Nephron (organoid): ENCODE measurements at regions not wholly inside any gene's neighbourhood (a gene's known extent, or its start where the extent isn't known, plus 50 kb on each side); places are given as distances from the start of the nearest gene placed in this dataset.

Experiments
- H3K27ac Mint-ChIP-seq, 3 experiments: 2 replicates each; pipeline ENCODE4 v1.8.0; 2020; ENCODE audit warnings: mixed read lengths in 3 of 3, mild to moderate bottlenecking in 2 of 3, moderate library complexity in 1 of 3
- H3K27me3 Mint-ChIP-seq: 2 replicates; pipeline ENCODE4 v1.8.0; 2021; ENCODE audit warnings: low read depth, mild to moderate bottlenecking, moderate library complexity, mixed read lengths
- H3K36me3 Mint-ChIP-seq: 2 replicates; pipeline ENCODE4 v1.8.0; 2020; ENCODE audit warnings: low read depth, mixed read lengths
- H3K4me1 Mint-ChIP-seq: 2 replicates; pipeline ENCODE4 v1.8.0; 2020; ENCODE audit warnings: mixed read lengths
- H3K4me3 Mint-ChIP-seq, 3 experiments: 2 replicates each; pipeline ENCODE4 v1.8.0; 2020; ENCODE audit warnings: mild to moderate bottlenecking in 3 of 3, mixed read lengths in 3 of 3, moderate library complexity in 2 of 3
- H3K9me3 Mint-ChIP-seq: 2 replicates; pipeline ENCODE4 v1.8.0; 2020; ENCODE audit warnings: mixed read lengths
- CTCF ChIP-seq, 3 experiments: fragments of 200-600 bp; sonication (generic); IDR thresholded peaks; one replicate each; pipeline ENCODE4 v1.5.0; 2021; ENCODE audit warnings: antibody characterized with exemption in 3 of 3; ENCODE audit not compliant: unreplicated experiment in 3 of 3

DNA sequence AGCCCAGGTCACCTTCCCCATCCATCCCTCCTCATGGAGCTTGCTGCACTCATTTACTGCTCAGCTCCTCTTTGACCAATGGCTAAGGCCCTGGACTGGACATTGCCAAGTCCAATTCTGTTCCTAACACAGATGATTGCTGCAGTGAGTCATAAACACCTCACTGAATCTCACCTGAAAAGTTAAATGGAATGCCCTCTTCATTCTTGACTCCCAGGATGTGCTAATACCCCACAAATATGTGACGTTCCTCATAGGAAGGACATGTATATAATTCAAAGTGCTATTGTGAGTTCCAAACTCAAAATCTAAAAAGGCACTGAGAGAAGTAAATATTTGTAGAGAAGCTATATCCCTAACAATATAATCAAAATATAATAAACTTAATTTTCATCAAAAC lies 73.5 kb upstream of the DLX6 start:
- no peak overlapping the region for H3K4me3 Mint-ChIP-seq
- H3K9me3 Mint-ChIP-seq = no peaks in the 10 kb centered on the region
- no peak for TF ChIP-seq CTCF (IDR thresholded peaks at IDR 0.05; ENCODE audit: unreplicated experiment in 3 of 3)
- no peaks in the 10 kb centered on the region for H3K36me3 Mint-ChIP-seq
- H3K4me1 Mint-ChIP-seq = no peaks in the 10 kb centered on the region
- no peak overlapping the region for H3K27ac Mint-ChIP-seq
- H3K27me3 Mint-ChIP-seq = peaks cover 14% of the 10 kb centered on the region

GRCh38 chr7:96933067-96933645 lies 72.2 kb upstream of the DLX6 start:
- no peak overlapping the region for H3K27ac Mint-ChIP-seq
- no peaks in the 10 kb centered on the region for H3K9me3 Mint-ChIP-seq
- no peak for TF ChIP-seq CTCF (IDR thresholded peaks at IDR 0.05; ENCODE audit: unreplicated experiment in 3 of 3)
- peaks cover 18% of the 10 kb centered on the region for H3K27me3 Mint-ChIP-seq
- no peaks in the 10 kb centered on the region for H3K36me3 Mint-ChIP-seq
- H3K4me3 Mint-ChIP-seq = no peak overlapping the region
- H3K4me1 Mint-ChIP-seq = no peaks in the 10 kb centered on the region

GRCh38 chr7:96936621-96937020 lies 68.7 kb upstream of the DLX6 start:
- H3K27me3 Mint-ChIP-seq = peaks cover 18% of the 10 kb centered on the region
- H3K27ac Mint-ChIP-seq = no peak overlapping the region
- H3K4me1 Mint-ChIP-seq = no peaks in the 10 kb centered on the region
- no peaks in the 10 kb centered on the region for H3K36me3 Mint-ChIP-seq
- no peak for TF ChIP-seq CTCF (IDR thresholded peaks at IDR 0.05; ENCODE audit: unreplicated experiment in 3 of 3)
- no peak overlapping the region for H3K4me3 Mint-ChIP-seq
- no peaks in the 10 kb centered on the region for H3K9me3 Mint-ChIP-seq

DNA sequence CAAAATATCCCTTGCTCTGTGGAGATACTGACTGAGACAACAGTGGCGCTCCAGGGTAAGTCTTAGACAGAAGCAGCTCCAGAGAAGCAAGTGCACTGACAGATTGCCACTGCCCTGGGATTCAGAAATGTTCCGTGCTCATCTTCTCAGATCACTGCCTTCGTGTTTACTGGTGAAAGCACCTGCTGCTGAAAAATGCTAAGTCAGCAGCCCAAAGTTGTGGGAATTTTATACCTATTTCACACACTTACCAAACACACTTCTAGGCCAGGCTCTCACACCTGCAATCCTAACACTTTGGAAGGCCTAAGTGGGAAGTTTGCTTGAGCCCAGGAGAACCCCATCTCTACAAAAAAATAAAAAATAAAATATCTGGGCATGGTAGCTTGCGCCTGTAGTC lies 63.2 kb upstream of the DLX6 start:
- H3K4me1 Mint-ChIP-seq = no peaks in the 10 kb centered on the region
- no peaks in the 10 kb centered on the region for H3K9me3 Mint-ChIP-seq
- TF ChIP-seq CTCF (IDR thresholded peaks at IDR 0.05; ENCODE audit: unreplicated experiment in 3 of 3) = no peak
- no peak overlapping the region for H3K27ac Mint-ChIP-seq
- no peak overlapping the region for H3K4me3 Mint-ChIP-seq
- H3K27me3 Mint-ChIP-seq = peaks cover 3% of the 10 kb centered on the region
- no peaks in the 10 kb centered on the region for H3K36me3 Mint-ChIP-seq

DNA sequence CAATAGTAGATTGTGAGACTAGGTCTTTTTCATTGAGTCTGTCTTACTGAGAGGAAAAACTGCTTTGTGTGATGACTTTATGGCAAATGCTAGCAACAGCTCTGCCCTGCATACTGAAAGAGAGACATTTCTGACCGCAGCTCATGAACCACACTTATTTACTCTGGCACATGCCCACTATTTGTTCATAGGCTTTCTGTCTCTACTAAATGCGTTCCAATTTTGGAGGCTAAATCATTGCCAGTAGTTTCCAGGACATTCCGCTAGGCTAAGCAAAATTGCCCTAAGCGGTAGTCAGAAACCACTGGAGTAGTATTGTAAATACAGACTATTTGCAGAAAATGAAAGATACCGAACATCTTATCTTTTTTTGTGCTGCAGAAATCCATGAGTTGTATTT lies 55.6 kb upstream of the DLX6 start:
- H3K27ac Mint-ChIP-seq = peak overlapping the region in 2 of 3 experiments; percentile 6 to 26
- TF ChIP-seq CTCF (IDR thresholded peaks at IDR 0.05; ENCODE audit: unreplicated experiment in 3 of 3) = no peak
- H3K4me3 Mint-ChIP-seq = no peak overlapping the region
- no peaks in the 10 kb centered on the region for H3K9me3 Mint-ChIP-seq
- H3K27me3 Mint-ChIP-seq = no peaks in the 10 kb centered on the region
- H3K36me3 Mint-ChIP-seq = no peaks in the 10 kb centered on the region
- H3K4me1 Mint-ChIP-seq = no peaks in the 10 kb centered on the region

- Mint-ChIP-seq H3K27me3 (no peaks in the 10 kb centered on the region), H3K4me1 (no peaks in the 10 kb centered on the region), H3K36me3 (no peaks in the 10 kb centered on the region), H3K9me3 (no peaks in the 10 kb centered on the region), H3K27ac (no peak overlapping the region), H3K4me3 (no peak overlapping the region)
- no peak for TF ChIP-seq CTCF (IDR thresholded peaks at IDR 0.05; ENCODE audit: unreplicated experiment in 3 of 3)
Measured at GRCh38 chr7:96952974-96953391, 52.4 kb upstream of the DLX6 start.
